SK-N-SH (cell line): ENCODE measurements at regions not wholly inside any gene's neighbourhood (a gene's known extent, or its start where the extent isn't known, plus 50 kb on each side); places are given as distances from the start of the nearest gene placed in this dataset.
"Not testable (repeated sequence)": the region's sequence is repeated elsewhere in the genome, so short reads cannot be mapped to it uniquely, and the experiment has no call there.

Source experiments
- CHD2 ChIP-seq: fragments of 150-350 bp; IDR thresholded peaks from 2 replicates; pipeline ENCODE4 v1.6.1; 2018; ENCODE audit warnings: low read length; ENCODE audit not compliant: partially characterized antibody
- CTCF ChIP-seq: fragments of 200-600 bp; sonication (generic); IDR thresholded peaks from 2 replicates; pipeline ENCODE4 v1.6.1; 2017; ENCODE audit warnings: antibody characterized with exemption, mild to moderate bottlenecking, moderate library complexity
- ELF1 ChIP-seq: IDR thresholded peaks from 2 replicates; pipeline ENCODE4 v1.4.0; 2012
- FOXJ3 ChIP-seq: sonication (generic); formaldehyde crosslinking; IDR thresholded peaks from 2 replicates; pipeline ENCODE4 v1.5.1; 2020; ENCODE audit warnings: mild to moderate bottlenecking, missing genetic modification reagents
- IRF3 ChIP-seq: fragments of 150-350 bp; IDR thresholded peaks from 2 replicates; pipeline ENCODE4 v1.6.1; 2016; ENCODE audit warnings: mild to moderate bottlenecking, low read depth, low read length
- JUND ChIP-seq: IDR thresholded peaks from 2 replicates; pipeline ENCODE4 v1.4.0; 2012
- MAX ChIP-seq: IDR thresholded peaks from 2 replicates; pipeline ENCODE4 v1.4.0; 2012; ENCODE audit warnings: low read depth
- MXI1 ChIP-seq: IDR thresholded peaks from 2 replicates; pipeline ENCODE4 v1.6.1; 2012; ENCODE audit warnings: mild to moderate bottlenecking, low read depth, low read length, improper control_type of control experiment
- POLR2AphosphoS5 ChIP-seq: IDR thresholded peaks from 2 replicates; pipeline ENCODE4 v1.6.1; 2012; ENCODE audit warnings: low read depth, low read length
- RAD21 ChIP-seq: IDR thresholded peaks from 2 replicates; pipeline ENCODE4 v1.6.1; 2012; ENCODE audit warnings: mild to moderate bottlenecking, low read length
- REST ChIP-seq: IDR thresholded peaks from 2 replicates; pipeline ENCODE4 v1.6.1; 2012; ENCODE audit warnings: mild to moderate bottlenecking, low read depth, low read length, moderate library complexity
- SMC3 ChIP-seq: IDR thresholded peaks from 2 replicates; pipeline ENCODE4 v1.6.1; 2012; ENCODE audit warnings: low read depth, low read length, improper control_type of control experiment
- USF2 ChIP-seq: fragments of 150-350 bp; IDR thresholded peaks from 2 replicates; pipeline ENCODE4 v1.6.1; 2017; ENCODE audit warnings: antibody characterized with exemption, low read length, low read depth, borderline replicate concordance
- ZBTB33 ChIP-seq: IDR thresholded peaks from 2 replicates; pipeline ENCODE4 v1.4.0; 2012; ENCODE audit warnings: low read depth, borderline replicate concordance

- TF ChIP-seq MAX; CTCF; POLR2AphosphoS5; CHD2; JUND; REST; ZBTB33; USF2; FOXJ3 (CRISPR knock-in tag); MXI1; ELF1; RAD21; SMC3; IRF3: not testable (repeated sequence)
These were observed 569.4 kb downstream of the TOX3 start for GRCh38 chr16:51977506-51977905.
